H54 (cell line): ENCODE measurements at regions not wholly inside any gene's neighbourhood (a gene's known extent, or its start where the extent isn't known, plus 50 kb on each side); places are given as distances from the start of the nearest gene placed in this dataset.

Experiments
- DNase-seq: peaks from one replicate; pipeline ENCODE4 v3.0.0; 2011; ENCODE audit warnings: low spot score, mixed read lengths; ENCODE audit not compliant: insufficient read length
- FAIRE-seq: peaks from 3 replicates; lab custom pipeline; 2011; peaks lifted over from hg19 to GRCh38; lab: Jason Lieb, UNC
- POLR2A ChIP-seq: IDR thresholded peaks from 2 replicates; pipeline ENCODE4 v1.6.1; 2011; ENCODE audit warnings: low read depth, mild to moderate bottlenecking, low read length

DNA sequence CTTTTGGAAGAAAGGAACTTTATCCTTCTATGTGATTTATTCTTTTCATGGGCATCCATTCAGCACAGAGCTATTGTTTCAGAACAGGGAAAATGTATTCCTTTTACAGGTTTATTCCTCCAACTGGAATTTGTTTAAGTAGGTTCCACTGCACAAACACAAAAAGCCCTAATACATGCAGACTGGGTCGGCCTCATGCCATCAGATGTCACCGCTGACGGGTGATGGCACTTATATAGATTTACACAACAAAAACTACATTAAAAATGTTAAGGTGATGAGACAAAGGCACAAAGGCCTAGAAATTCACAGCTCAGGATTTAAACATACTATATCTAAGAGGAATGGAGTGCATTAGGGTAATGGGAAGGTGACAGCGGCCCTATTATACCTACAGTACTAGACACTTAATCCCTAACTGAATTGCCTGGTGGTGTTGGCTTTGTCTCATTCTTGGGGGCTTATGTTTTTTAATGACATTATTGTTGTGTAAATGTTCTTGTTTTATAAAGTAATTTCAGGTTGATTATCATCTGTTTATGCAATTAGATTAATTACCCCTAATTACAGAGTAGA lies 276.4 kb upstream of the PSMD7 start:
- DNase-seq (no peak), FAIRE-seq (no peak)

GRCh38 chr16:74019612-74020011 lies 277.0 kb upstream of the PSMD7 start:
- FAIRE-seq (no peak), DNase-seq (no peak)
- no peak for TF ChIP-seq POLR2A

More for the DNA sequence above, 276.4 kb upstream of the PSMD7 start:
- TF ChIP-seq POLR2A = no peak

DNA sequence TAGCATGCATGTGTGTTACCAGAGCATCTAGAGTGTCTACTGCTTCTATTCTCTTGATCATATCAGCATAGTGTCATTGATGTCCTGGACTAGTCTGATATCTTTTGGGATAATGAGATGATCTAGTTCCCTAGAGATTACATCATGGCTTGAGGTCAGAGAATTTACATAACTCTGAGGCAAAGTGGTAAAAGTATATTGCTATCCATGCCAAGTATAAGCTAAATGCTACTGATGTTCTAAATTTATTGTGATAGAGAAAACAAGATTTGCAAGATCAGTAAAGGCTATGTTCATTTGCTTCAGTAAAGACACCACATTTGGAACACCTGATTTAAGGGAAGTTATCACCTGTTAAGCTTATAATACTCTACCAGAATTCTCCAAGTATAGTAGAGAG lies 280.7 kb upstream of the PSMD7 start:
- FAIRE-seq = no peak
- DNase-seq = no peak
- TF ChIP-seq POLR2A = no peak

- DNase-seq (no peak), FAIRE-seq (no peak)
- TF ChIP-seq POLR2A = no peak
These were observed 297.9 kb upstream of the PSMD7 start for GRCh38 chr16:73998707-73999106.

GRCh38 chr16:73997971-73998370 lies 298.6 kb upstream of the PSMD7 start:
- no peak for TF ChIP-seq POLR2A
- no peak for FAIRE-seq

DNA sequence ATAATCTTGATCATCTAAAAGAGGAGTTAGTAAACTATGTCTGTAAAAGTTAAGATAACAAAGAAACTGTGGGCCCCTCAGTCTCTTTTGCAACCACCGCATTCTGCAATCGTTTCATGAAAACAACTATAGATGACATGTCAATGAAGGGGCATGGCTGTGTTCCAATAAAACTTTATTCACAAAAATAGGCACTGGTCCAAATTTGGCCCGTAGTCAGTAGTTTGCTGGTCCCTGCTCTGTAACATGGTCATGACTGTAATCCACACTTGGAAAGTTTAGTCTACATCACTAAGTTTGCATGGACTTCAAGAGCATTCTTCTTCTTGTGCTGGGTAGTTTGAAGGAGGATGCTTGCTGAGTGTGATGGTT lies 299.3 kb upstream of the PSMD7 start:
- TF ChIP-seq POLR2A = no peak
- DNase-seq = no peak
- FAIRE-seq = no peak

More at GRCh38 chr16:73997971-73998370, 298.6 kb upstream of the PSMD7 start:
- DNase-seq = no peak

GRCh38 chr16:73996624-73997339 lies 299.8 kb upstream of the PSMD7 start:
- FAIRE-seq (no peak), DNase-seq (no peak)
- TF ChIP-seq POLR2A = no peak

GRCh38 chr16:73993878-73994277 lies 302.7 kb upstream of the PSMD7 start:
- TF ChIP-seq POLR2A = no peak
- DNase-seq (no peak), FAIRE-seq (no peak)

DNA sequence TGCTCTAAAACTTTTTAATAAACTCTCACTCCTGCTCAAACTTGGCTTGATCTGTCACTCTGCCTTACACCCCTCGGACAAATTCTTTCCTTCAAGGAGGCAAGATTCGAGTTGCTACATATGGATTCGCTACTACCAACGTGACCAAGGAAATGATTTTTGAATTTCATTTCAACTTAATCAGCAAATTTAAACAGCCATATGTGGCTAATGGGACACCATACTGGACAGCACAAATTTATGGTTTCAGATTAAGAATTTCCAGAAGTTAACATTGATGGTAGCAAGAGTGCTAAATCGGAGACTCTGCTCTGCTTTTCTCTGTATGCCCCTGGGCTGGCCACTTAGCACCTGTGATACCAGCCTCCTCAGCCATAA lies 318.2 kb upstream of the PSMD7 start:
- DNase-seq (no peak), FAIRE-seq (no peak)

GRCh38 chr16:73976644-73977043 lies 320.0 kb upstream of the PSMD7 start:
- FAIRE-seq = no peak
- TF ChIP-seq POLR2A = no peak
- DNase-seq = no peak

More for the DNA sequence above, 318.2 kb upstream of the PSMD7 start:
- no peak for TF ChIP-seq POLR2A

DNA sequence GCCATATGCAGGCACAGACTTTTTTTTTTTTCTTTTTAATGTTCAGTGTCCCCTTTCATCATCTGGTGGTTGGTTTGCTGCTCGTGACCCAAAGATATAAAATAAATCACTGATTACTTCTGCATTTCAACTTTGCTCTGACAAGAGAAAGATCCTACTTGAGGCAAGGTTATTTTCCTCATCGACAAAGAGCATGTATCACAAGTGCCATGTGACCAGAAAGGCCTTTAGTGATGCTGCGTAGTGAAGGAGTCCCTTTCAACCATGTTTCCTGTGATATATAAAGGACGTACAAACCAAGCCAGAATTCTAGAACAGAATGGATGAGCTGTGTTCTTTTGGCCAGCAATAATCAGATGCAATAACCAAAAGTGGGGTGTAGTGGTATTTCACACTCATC lies 323.4 kb upstream of the PSMD7 start:
- FAIRE-seq (no peak), DNase-seq (no peak)
- no peak for TF ChIP-seq POLR2A

- DNase-seq (no peak), FAIRE-seq (no peak)
- TF ChIP-seq POLR2A = no peak
These were observed 329.8 kb upstream of the PSMD7 start for GRCh38 chr16:73966851-73967250.

GRCh38 chr16:73965591-73965990 lies 331.0 kb upstream of the PSMD7 start:
- DNase-seq = no peak
- TF ChIP-seq POLR2A = no peak
- no peak for FAIRE-seq

DNA sequence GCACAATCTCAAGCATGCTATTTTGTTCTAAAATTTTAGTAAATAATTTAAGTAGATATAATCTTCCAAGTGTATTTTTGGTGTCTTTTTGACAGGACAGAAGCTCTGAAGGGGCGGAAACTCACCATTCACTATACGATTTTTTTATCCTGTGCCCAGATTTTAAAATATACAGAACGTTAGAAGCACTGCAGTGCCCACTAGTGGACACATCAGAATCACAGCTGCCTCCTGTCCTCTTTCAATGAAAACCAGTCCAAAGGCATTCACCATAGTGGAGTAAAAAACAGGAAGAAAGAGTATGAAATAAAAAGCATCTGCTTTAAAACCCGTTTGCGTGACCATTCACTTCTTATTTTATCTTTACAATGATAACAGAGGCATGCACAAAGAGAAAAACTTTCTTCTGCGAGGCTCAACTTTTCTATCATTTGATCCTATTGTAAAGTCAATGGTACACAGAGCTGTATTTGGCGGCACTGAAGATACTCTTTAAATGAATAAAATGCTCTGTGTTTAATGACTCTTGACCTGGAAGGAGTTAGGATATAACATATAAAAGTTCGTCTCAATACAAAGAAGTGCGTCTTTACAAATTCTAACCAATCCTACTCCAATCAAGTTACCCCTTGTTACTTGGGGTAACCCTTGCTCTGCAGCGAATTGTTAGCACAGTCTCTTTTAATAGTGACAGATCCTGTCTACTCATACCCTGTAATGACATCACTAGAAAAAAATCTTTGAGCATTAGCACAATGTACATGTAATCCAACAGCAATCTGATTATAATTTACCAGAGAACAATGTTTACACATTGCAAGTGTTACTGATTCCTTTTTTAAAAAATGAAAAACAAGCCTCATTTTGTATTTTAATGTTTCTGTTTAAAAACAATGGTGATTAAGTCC lies 339.8 kb upstream of the PSMD7 start:
- TF ChIP-seq POLR2A = no peak
- DNase-seq (peak; percentile 24), FAIRE-seq (no peak)
